GM21528 (cell line): ENCODE measurements at regions not wholly inside any gene's neighbourhood (a gene's known extent, or its start where the extent isn't known, plus 50 kb on each side); places are given as distances from the start of the nearest gene placed in this dataset.

Source experiments
- ATAC-seq: cut with Tn5 transposase; IDR thresholded peaks from one replicate; pipeline ENCODE4 v1.9.1; 2021; ENCODE audit warnings: mild to moderate bottlenecking, moderate library complexity; ENCODE audit not compliant: unreplicated experiment, low FRiP score

GRCh38 chr1:10958614-10959013, 53.8 kb upstream of the TARDBP start:
- ATAC-seq = no peak

DNA sequence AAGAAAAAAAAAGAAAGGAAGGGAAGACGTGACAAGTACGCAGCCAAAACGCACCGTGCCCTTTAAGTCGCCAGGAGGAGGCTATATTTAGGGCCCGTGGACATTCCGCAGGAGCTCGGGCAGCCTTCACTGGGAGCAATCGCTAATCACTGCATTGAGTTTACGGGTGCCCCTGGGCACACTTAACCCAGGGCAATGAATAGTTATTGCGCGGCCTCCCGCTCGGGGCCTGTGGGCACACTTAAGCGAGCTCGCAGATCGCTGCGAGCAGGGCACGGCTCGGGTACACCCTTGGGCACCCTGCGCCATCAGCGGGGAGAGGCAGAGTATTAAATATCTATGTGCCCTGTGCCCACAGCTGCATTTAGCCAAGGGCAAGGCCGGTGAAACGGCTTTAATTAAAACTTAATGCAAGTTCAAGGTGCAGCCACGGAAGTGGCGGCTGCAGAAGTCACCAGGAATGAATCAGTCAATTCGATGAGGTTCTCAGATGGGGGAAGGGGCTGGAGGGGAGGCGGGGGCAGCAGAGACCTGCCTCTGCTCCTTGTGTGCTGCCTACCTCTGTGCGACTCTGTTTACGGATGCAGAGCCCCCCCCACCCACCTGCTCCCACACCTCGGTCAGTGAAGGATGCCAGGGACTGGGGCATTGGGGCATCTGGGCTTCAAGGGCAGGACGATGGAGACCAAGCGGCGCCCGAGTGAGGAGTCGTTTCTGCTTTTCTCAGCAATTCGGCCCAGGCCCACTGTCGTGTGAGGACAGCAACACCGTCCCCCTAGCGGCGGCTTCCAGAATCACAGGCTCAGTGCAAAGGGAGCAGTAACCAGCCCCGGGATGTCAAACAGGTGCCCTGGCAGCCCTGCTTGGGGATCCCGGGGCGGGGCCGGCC, 51.8 kb upstream of the TARDBP start:
- no peak for ATAC-seq

DNA sequence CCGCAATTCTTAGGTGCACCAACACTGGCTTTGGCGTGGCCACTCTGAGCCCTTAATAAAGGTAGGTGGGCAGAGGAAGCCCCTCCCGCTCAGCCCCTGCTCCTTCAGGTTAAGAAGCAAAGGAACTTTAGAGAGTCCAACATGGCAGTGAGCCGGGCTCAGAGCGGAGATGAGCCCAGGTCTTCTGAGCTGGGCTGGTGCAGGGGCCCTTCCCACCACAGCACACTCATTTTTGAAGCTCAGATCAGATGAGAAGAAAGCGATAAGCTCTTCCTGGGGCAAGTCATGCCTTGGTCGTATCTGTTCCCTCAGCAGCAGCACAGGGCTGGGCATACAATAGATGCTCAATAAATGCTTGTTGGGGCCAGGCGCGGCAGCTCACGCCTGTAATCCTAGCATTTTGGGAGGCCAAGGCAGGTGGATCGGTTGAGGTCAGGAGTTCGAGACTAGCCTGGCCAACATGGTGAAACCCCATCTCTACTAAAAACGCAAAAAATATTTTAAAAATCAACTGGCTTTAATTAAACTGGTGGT, 51.1 kb upstream of the TARDBP start:
- ATAC-seq = no peak

DNA sequence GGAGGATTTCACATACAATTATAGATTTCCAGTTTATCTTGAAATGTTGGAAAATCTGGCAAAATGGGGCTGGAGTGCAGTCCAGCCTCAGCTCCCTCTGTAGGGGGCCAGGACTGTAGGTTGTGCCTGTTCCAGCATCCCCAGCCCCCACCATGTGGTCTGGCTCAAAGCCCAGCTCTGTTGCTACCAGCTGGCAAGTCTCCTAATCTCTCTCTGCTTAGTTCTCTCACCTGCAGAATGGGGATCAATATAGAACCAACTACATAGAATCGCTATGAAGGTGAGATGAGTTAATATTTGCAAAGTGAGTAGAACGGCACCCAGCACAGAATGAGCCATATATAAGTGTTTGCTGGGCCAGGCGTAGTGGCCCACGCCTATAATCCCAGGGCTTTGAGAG, 50.0 kb upstream of the TARDBP start:
- no peak for ATAC-seq
